Neural crest cell (in vitro differentiated cells): ENCODE measurements at regions not wholly inside any gene's neighbourhood (a gene's known extent, or its start where the extent isn't known, plus 50 kb on each side); places are given as distances from the start of the nearest gene placed in this dataset.
"Not testable (repeated sequence)": the region's sequence is repeated elsewhere in the genome, so short reads cannot be mapped to it uniquely, and the experiment has no call there.

Experiments used
- DNase-seq: peaks from one replicate; pipeline ENCODE4 v3.0.0; 2021; ENCODE audit warnings: low read depth, mixed read lengths, low spot score
- H3K27ac Mint-ChIP-seq: one replicate; pipeline ENCODE4 v1.8.0; 2021; ENCODE audit warnings: mild to moderate bottlenecking, mixed read lengths; ENCODE audit not compliant: unreplicated experiment
- H3K27me3 Mint-ChIP-seq: 2 replicates; pipeline ENCODE4 v1.8.0; 2021; ENCODE audit warnings: low read depth, mild to moderate bottlenecking, mixed read lengths
- H3K36me3 Mint-ChIP-seq: 2 replicates; pipeline ENCODE4 v1.8.0; 2021; ENCODE audit warnings: low read depth, mild to moderate bottlenecking, mixed read lengths
- H3K4me1 Mint-ChIP-seq: 2 replicates; pipeline ENCODE4 v1.8.0; 2021; ENCODE audit warnings: mixed read lengths
- H3K4me3 Mint-ChIP-seq: one replicate; pipeline ENCODE4 v1.8.0; 2021; ENCODE audit warnings: mild to moderate bottlenecking, mixed read lengths
- H3K9me3 Mint-ChIP-seq: 2 replicates; pipeline ENCODE4 v1.8.0; 2021; ENCODE audit warnings: mixed read lengths
- CTCF ChIP-seq: fragments of 200-600 bp; sonication (generic); conservative IDR thresholded peaks from 2 replicates; pipeline ENCODE4 v1.5.0; 2021; ENCODE audit warnings: antibody characterized with exemption, mild to moderate bottlenecking

GRCh38 chr3:3991598-3991997 is 192.4 kb downstream of the LRRN1 start:
- no peaks in the 10 kb centered on the region for H3K4me1 Mint-ChIP-seq

GRCh38 chr3:3992312-3992874 is 193.2 kb downstream of the LRRN1 start:
- no peak for DNase-seq
- no peaks in the 10 kb centered on the region for H3K4me1 Mint-ChIP-seq
- peaks cover 3% of the 10 kb centered on the region for H3K9me3 Mint-ChIP-seq
- H3K27me3 Mint-ChIP-seq, result no peaks in the 10 kb centered on the region
- H3K27ac Mint-ChIP-seq, result no peak overlapping the region
- H3K36me3 Mint-ChIP-seq, result peaks cover 6% of the 10 kb centered on the region
- no peak for TF ChIP-seq CTCF
- no peak overlapping the region for H3K4me3 Mint-ChIP-seq

More at GRCh38 chr3:3991598-3991997, 192.4 kb downstream of the LRRN1 start:
- Mint-ChIP-seq H3K36me3 (peaks cover 6% of the 10 kb centered on the region), H3K4me3 (no peak overlapping the region), H3K9me3 (peaks cover 3% of the 10 kb centered on the region), H3K27ac (no peak overlapping the region), H3K27me3 (no peaks in the 10 kb centered on the region)
- no peak for DNase-seq
- no peak for TF ChIP-seq CTCF

GRCh38 chr3:3998140-3998922 is 199.1 kb downstream of the LRRN1 start:
- Mint-ChIP-seq H3K9me3 (peaks cover 6% of the 10 kb centered on the region), H3K27me3 (no peaks in the 10 kb centered on the region), H3K27ac (no peak overlapping the region), H3K4me1 (peaks cover 18% of the 10 kb centered on the region), H3K36me3 (peaks cover 6% of the 10 kb centered on the region), H3K4me3 (no peak overlapping the region)
- DNase-seq, result peak; percentile 31
- TF ChIP-seq CTCF, result peak; percentile 85

GRCh38 chr3:3999340-3999739 is 200.1 kb downstream of the LRRN1 start:
- H3K27ac Mint-ChIP-seq, H3K36me3 Mint-ChIP-seq, H3K4me3 Mint-ChIP-seq, H3K9me3 Mint-ChIP-seq, DNase-seq, H3K27me3 Mint-ChIP-seq: not testable (repeated sequence)
- H3K4me1 Mint-ChIP-seq, result peaks cover 18% of the 10 kb centered on the region

GRCh38 chr3:4001976-4002375 is 202.7 kb downstream of the LRRN1 start:
- no peaks in the 10 kb centered on the region for H3K36me3 Mint-ChIP-seq
- H3K4me1 Mint-ChIP-seq, result peaks cover 18% of the 10 kb centered on the region
- no peaks in the 10 kb centered on the region for H3K27me3 Mint-ChIP-seq
- no peak for TF ChIP-seq CTCF
- DNase-seq, result no peak
- H3K9me3 Mint-ChIP-seq, result peaks cover 3% of the 10 kb centered on the region
- no peak overlapping the region for H3K27ac Mint-ChIP-seq
- no peak overlapping the region for H3K4me3 Mint-ChIP-seq

GRCh38 chr3:4006288-4006687 is 207.1 kb downstream of the LRRN1 start:
- TF ChIP-seq CTCF, result no peak
- Mint-ChIP-seq H3K4me1 (peaks cover 7% of the 10 kb centered on the region), H3K36me3 (no peaks in the 10 kb centered on the region), H3K27me3 (no peaks in the 10 kb centered on the region), H3K4me3 (no peak overlapping the region), H3K27ac (no peak overlapping the region), H3K9me3 (no peaks in the 10 kb centered on the region)
- no peak for DNase-seq
